ENCODE measurements at regions not wholly inside any gene's neighbourhood (a gene's known extent, or its start where the extent isn't known, plus 50 kb on each side); places are given as distances from the start of the nearest gene placed in this dataset.

DNA sequence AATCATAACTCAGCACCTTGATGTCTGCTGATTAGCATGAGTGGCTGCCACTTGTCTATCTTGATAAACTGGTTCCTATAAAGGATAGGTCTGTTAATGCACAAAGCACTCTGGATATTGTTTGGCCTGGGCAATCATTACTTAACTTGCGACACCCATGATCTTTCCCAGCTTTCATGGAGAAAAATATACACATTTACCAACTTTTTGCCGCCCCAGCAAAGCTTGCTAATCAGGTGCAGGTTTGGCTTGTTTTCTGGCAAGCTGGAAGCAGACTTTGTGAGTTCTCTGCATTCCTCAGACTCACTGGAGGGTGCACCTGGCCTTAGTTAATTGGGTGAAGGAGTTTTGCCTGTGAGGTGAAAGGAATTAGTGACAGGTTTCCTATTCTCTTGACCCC is 1126.4 kb upstream of the FLRT2 start:
- Histone ChIP-seq H2BK12ac (ENCODE audit: low read length) (no peak overlapping the region), H4K8ac (ENCODE audit: low read depth, low read length) (no peak overlapping the region), H3K36me3 (ENCODE audit: control insufficient read depth in 1 of 2, insufficient read depth in 2 of 2, low read length in 2 of 2) (no peaks in the 10 kb centered on the region), H3K9ac (ENCODE audit: low read length) (no peak overlapping the region), H3K4me3 (ENCODE audit: low read depth, low read length) (no peak overlapping the region), H3K27ac (ENCODE audit: low read depth, low read length) (no peak overlapping the region), H2BK5ac (ENCODE audit: low read depth, low read length, poor library complexity) (no peak overlapping the region), H4K91ac (ENCODE audit: low read depth, low read length) (no peak overlapping the region), H3K23ac (ENCODE audit: low read length) (no peak overlapping the region), H2AK5ac (ENCODE audit: low read length) (no peak overlapping the region), H3K27me3 (ENCODE audit: insufficient read depth, low read length) (no peaks in the 10 kb centered on the region), H3K79me2 (ENCODE audit: control insufficient read depth, insufficient read depth, low read length, poor library complexity) (no peaks in the 10 kb centered on the region), H3K4me1 (ENCODE audit: control insufficient read depth in 1 of 2, insufficient read depth in 2 of 2, low read length in 2 of 2) (peaks cover 0 to 5% of the 10 kb centered on the region in 2 experiments), H3K79me1 (ENCODE audit: low read length) (no peaks in the 10 kb centered on the region), H4K12ac (ENCODE audit: low read depth, low read length) (no peak overlapping the region), H2AFZ (ENCODE audit: insufficient read depth, low read length, poor library complexity) (no peak overlapping the region), H2BK120ac (ENCODE audit: insufficient read depth, low read length, poor library complexity) (no peak overlapping the region), H3K4ac (ENCODE audit: low read depth, low read length) (no peak overlapping the region), H3K18ac (ENCODE audit: low read length) (no peak overlapping the region), H3K14ac (ENCODE audit: low read length) (no peak overlapping the region), H3K4me2 (ENCODE audit: low read length) (peak overlapping the region; percentile 16), H3K9me3 (ENCODE audit: insufficient read depth, low read depth, low read length) (no peaks in the 10 kb centered on the region)
- peak in 1 of 2 donors; percentile 2 for DNase-seq
- no CpG with 5 or more reads among the region's 2 CpGs for WGBS (ENCODE audit: extremely low coverage, insufficient coverage, insufficient read length)

DNA sequence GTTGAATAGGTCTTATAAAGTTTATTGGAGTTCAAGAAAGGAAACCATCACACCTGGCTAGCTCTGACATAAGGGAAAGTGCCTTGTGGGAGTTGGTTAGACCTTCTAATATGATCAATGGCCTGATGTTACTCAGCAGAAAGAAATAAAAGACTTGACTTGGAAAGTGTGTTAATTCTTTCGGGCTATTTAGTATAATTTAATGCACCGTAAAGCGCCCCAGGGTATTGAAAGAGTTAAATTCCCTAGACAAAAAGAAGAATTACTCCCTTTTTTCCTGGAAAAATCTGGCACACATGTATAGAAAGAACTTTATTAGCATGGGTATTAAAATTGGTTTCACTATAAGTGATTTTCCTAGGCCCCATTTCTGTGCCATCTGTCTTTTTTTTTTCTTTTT is 1125.7 kb upstream of the FLRT2 start:
- Histone ChIP-seq H3K36me3 (ENCODE audit: control insufficient read depth in 1 of 2, insufficient read depth in 2 of 2, low read length in 2 of 2) (no peaks in the 10 kb centered on the region), H4K91ac (ENCODE audit: low read depth, low read length) (no peak overlapping the region), H2AK5ac (ENCODE audit: low read length) (no peak overlapping the region), H2BK12ac (ENCODE audit: low read length) (no peak overlapping the region), H4K12ac (ENCODE audit: low read depth, low read length) (no peak overlapping the region), H2BK120ac (ENCODE audit: insufficient read depth, low read length, poor library complexity) (no peak overlapping the region), H3K23ac (ENCODE audit: low read length) (no peak overlapping the region), H3K14ac (ENCODE audit: low read length) (no peak overlapping the region), H3K27ac (ENCODE audit: low read depth, low read length) (no peak overlapping the region), H3K9me3 (ENCODE audit: insufficient read depth, low read depth, low read length) (no peaks in the 10 kb centered on the region), H3K4me2 (ENCODE audit: low read length) (no peak overlapping the region), H3K27me3 (ENCODE audit: insufficient read depth, low read length) (no peaks in the 10 kb centered on the region), H3K9ac (ENCODE audit: low read length) (no peak overlapping the region), H3K4me1 (ENCODE audit: control insufficient read depth in 1 of 2, insufficient read depth in 2 of 2, low read length in 2 of 2) (peaks cover 0 to 5% of the 10 kb centered on the region in 2 experiments), H3K79me1 (ENCODE audit: low read length) (no peaks in the 10 kb centered on the region), H3K18ac (ENCODE audit: low read length) (no peak overlapping the region), H4K8ac (ENCODE audit: low read depth, low read length) (no peak overlapping the region), H3K79me2 (ENCODE audit: control insufficient read depth, insufficient read depth, low read length, poor library complexity) (no peaks in the 10 kb centered on the region), H3K4me3 (ENCODE audit: low read depth, low read length) (no peak overlapping the region), H2BK5ac (ENCODE audit: low read depth, low read length, poor library complexity) (no peak overlapping the region), H2AFZ (ENCODE audit: insufficient read depth, low read length, poor library complexity) (no peak overlapping the region), H3K4ac (ENCODE audit: low read depth, low read length) (no peak overlapping the region)
- WGBS (ENCODE audit: extremely low coverage, insufficient coverage, insufficient read length), result no CpG with 5 or more reads among the region's 3 CpGs
- no peak for DNase-seq

DNA sequence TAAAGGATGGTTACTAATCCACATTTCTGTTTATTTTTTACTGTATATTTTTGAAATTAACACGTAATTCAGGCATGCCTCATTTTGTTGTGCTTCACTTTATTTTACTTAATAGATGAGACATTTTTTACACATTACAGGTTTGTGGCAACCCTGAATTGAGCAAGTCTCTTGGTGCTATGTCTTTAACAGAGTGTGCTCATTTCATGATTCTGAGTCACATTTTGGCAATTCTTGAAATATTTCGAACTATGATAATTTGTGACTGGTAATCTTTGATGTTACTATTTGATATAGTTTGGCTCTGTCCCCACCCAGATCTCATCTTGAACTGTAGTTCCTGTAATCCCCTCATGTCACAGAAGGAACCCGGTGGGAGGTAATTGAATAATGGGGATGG is 1120.5 kb upstream of the FLRT2 start:
- H4K12ac ChIP-seq (ENCODE audit: low read depth, low read length), result no peak overlapping the region
- no peak overlapping the region for H3K4me3 ChIP-seq (ENCODE audit: low read depth, low read length)
- DNase-seq, result peak in 1 of 2 donors; percentile 5
- no peak overlapping the region for H4K91ac ChIP-seq (ENCODE audit: low read depth, low read length)
- H3K4me2 ChIP-seq (ENCODE audit: low read length), result no peak overlapping the region
- no peak overlapping the region for H3K9ac ChIP-seq (ENCODE audit: low read length)
- no peak overlapping the region for H2BK120ac ChIP-seq (ENCODE audit: insufficient read depth, low read length, poor library complexity)
- no CpG with 5 or more reads among the region's 3 CpGs for WGBS (ENCODE audit: extremely low coverage, insufficient coverage, insufficient read length)
- no peaks in the 10 kb centered on the region for H3K4me1 ChIP-seq (ENCODE audit: control insufficient read depth in 1 of 2, insufficient read depth in 2 of 2, low read length in 2 of 2)
- no peak overlapping the region for H2BK12ac ChIP-seq (ENCODE audit: low read length)
- no peak overlapping the region for H3K23ac ChIP-seq (ENCODE audit: low read length)
- no peak overlapping the region for H3K18ac ChIP-seq (ENCODE audit: low read length)
- no peaks in the 10 kb centered on the region for H3K36me3 ChIP-seq (ENCODE audit: control insufficient read depth in 1 of 2, insufficient read depth in 2 of 2, low read length in 2 of 2)
- no peaks in the 10 kb centered on the region for H3K27me3 ChIP-seq (ENCODE audit: insufficient read depth, low read length)
- no peak overlapping the region for H3K27ac ChIP-seq (ENCODE audit: low read depth, low read length)
- H4K8ac ChIP-seq (ENCODE audit: low read depth, low read length), result no peak overlapping the region
- peaks cover 2% of the 10 kb centered on the region for H3K9me3 ChIP-seq (ENCODE audit: insufficient read depth, low read depth, low read length)
- no peak overlapping the region for H2BK5ac ChIP-seq (ENCODE audit: low read depth, low read length, poor library complexity)
- H2AK5ac ChIP-seq (ENCODE audit: low read length), result no peak overlapping the region
- H2AFZ ChIP-seq (ENCODE audit: insufficient read depth, low read length, poor library complexity), result no peak overlapping the region
- no peaks in the 10 kb centered on the region for H3K79me2 ChIP-seq (ENCODE audit: control insufficient read depth, insufficient read depth, low read length, poor library complexity)
- H3K79me1 ChIP-seq (ENCODE audit: low read length), result no peaks in the 10 kb centered on the region
- H3K14ac ChIP-seq (ENCODE audit: low read length), result no peak overlapping the region
- H3K4ac ChIP-seq (ENCODE audit: low read depth, low read length), result no peak overlapping the region

DNA sequence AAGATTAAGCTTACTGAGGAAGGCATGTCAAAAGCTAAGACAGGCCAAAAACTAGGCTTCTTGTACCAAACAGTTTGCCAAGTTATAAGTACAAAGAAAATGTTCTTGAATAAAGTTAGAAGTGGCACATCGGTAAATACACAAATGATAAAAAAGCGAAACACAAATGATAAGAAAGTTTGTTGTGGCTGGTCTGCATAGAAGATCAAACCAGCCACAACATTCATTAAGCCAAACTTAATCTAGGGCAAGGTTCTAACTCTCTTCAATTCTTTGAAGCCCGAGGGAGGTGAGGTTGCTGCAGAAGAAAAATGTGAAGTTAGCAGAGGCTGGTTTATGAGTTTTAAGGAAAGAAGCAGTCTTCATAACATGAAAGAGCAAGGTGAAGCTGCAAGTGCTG is 1119.6 kb upstream of the FLRT2 start:
- H3K4me2 ChIP-seq (ENCODE audit: low read length), result no peak overlapping the region
- no peak overlapping the region for H2BK12ac ChIP-seq (ENCODE audit: low read length)
- H2AFZ ChIP-seq (ENCODE audit: insufficient read depth, low read length, poor library complexity), result no peak overlapping the region
- no peak overlapping the region for H2BK5ac ChIP-seq (ENCODE audit: low read depth, low read length, poor library complexity)
- no peak overlapping the region for H2AK5ac ChIP-seq (ENCODE audit: low read length)
- no peak overlapping the region for H4K12ac ChIP-seq (ENCODE audit: low read depth, low read length)
- no peaks in the 10 kb centered on the region for H3K36me3 ChIP-seq (ENCODE audit: control insufficient read depth in 1 of 2, insufficient read depth in 2 of 2, low read length in 2 of 2)
- H3K14ac ChIP-seq (ENCODE audit: low read length), result no peak overlapping the region
- H3K79me2 ChIP-seq (ENCODE audit: control insufficient read depth, insufficient read depth, low read length, poor library complexity), result no peaks in the 10 kb centered on the region
- no peak overlapping the region for H4K91ac ChIP-seq (ENCODE audit: low read depth, low read length)
- no peak overlapping the region for H3K18ac ChIP-seq (ENCODE audit: low read length)
- no peak for DNase-seq
- no peak overlapping the region for H3K27ac ChIP-seq (ENCODE audit: low read depth, low read length)
- no CpG with 5 or more reads among the region's 3 CpGs for WGBS (ENCODE audit: extremely low coverage, insufficient coverage, insufficient read length)
- no peak overlapping the region for H2BK120ac ChIP-seq (ENCODE audit: insufficient read depth, low read length, poor library complexity)
- no peak overlapping the region for H3K9ac ChIP-seq (ENCODE audit: low read length)
- H3K23ac ChIP-seq (ENCODE audit: low read length), result no peak overlapping the region
- H3K4me3 ChIP-seq (ENCODE audit: low read depth, low read length), result no peak overlapping the region
- no peaks in the 10 kb centered on the region for H3K4me1 ChIP-seq (ENCODE audit: control insufficient read depth in 1 of 2, insufficient read depth in 2 of 2, low read length in 2 of 2)
- H3K79me1 ChIP-seq (ENCODE audit: low read length), result no peaks in the 10 kb centered on the region
- no peak overlapping the region for H4K8ac ChIP-seq (ENCODE audit: low read depth, low read length)
- H3K4ac ChIP-seq (ENCODE audit: low read depth, low read length), result no peak overlapping the region
- H3K9me3 ChIP-seq (ENCODE audit: insufficient read depth, low read depth, low read length), result peaks cover 2% of the 10 kb centered on the region
- no peaks in the 10 kb centered on the region for H3K27me3 ChIP-seq (ENCODE audit: insufficient read depth, low read length)
